GM12878 (cell line): ENCODE measurements at regions not wholly inside any gene's neighbourhood (a gene's known extent, or its start where the extent isn't known, plus 50 kb on each side); places are given as distances from the start of the nearest gene placed in this dataset.

Experiments
- ATAC-seq: fragments of 200-7000 bp; cut with Tn5 transposase; 3 replicates; pipeline ENCODE4 v1.9.1; 2020; ENCODE audit warnings: mild to moderate bottlenecking, moderate library complexity
- BruUV-seq: library from RNA; stranded (reverse); fragments of 400-500 nt; replicated peaks from 2 replicates; lab custom pipeline; 2021; lab: Mats Ljungman, UMichigan
- CTCF ChIA-PET: fragments of 300-600 bp; sonication (Branson Sonifier 250); formaldehyde crosslinking; extraction: SDS; loops from one replicate; lab custom pipeline; 2021; ENCODE audit warnings: inconsistent platforms; lab: Yijun Ruan, JAX
- POLR2A ChIA-PET: fragments of 350-600 bp; formaldehyde crosslinking; extraction: SDS; loops from one replicate; lab custom pipeline; 2021; ENCODE audit warnings: inconsistent platforms; lab: Charles Lee
- RAD21 ChIA-PET: fragments of 300-600 bp; sonication (Branson Sonifier 250); formaldehyde crosslinking; loops from one replicate; lab custom pipeline; 2023; ENCODE audit warnings: antibody characterized with exemption; ENCODE audit not compliant: unreplicated experiment; lab: Charles Lee
- SMC1A ChIA-PET: fragments of 300-600 bp; sonication (Branson Sonifier 250); formaldehyde crosslinking; loops from one replicate; lab custom pipeline; 2023; ENCODE audit not compliant: unreplicated experiment, uncharacterized antibody; lab: Charles Lee
- DNase-seq: peaks from one replicate; pipeline ENCODE4 v3.0.0-alpha.2; 2011; ENCODE audit warnings: low read depth, low spot score
- FAIRE-seq: peaks from 3 replicates; lab custom pipeline; 2011; peaks lifted over from hg19 to GRCh38; lab: Jason Lieb, UNC
- H2AFZ ChIP-seq: 2 replicates; pipeline ENCODE4 v1.6.0; 2011; ENCODE audit warnings: low read depth, low read length, control low read depth; ENCODE audit not compliant: control insufficient read depth
- H3K27ac ChIP-seq: 2 replicates; pipeline ENCODE4 v1.5.1; 2011; ENCODE audit warnings: control low read depth; ENCODE audit not compliant: control insufficient read depth, insufficient read depth
- H3K27me3 ChIP-seq, 2 experiments: replicated peaks in 1 of 2; 2 replicates each; pipeline versions ENCODE4 v1.6.0 to v1.6.1; 2011; ENCODE audit warnings: low read length in 1 of 2; ENCODE audit not compliant: control insufficient read depth in 2 of 2, insufficient read depth in 2 of 2
- H3K36me3 ChIP-seq, 2 experiments: 2 replicates each; pipeline ENCODE4 v1.5.1; 2011; ENCODE audit warnings: low read length in 1 of 2; ENCODE audit not compliant: control insufficient read depth in 2 of 2, insufficient read depth in 2 of 2
- H3K4me1 ChIP-seq: 2 replicates; pipeline ENCODE4 v1.6.1; 2011; ENCODE audit warnings: mild to moderate bottlenecking, low read length, moderate library complexity, mixed read lengths; ENCODE audit not compliant: control insufficient read depth, insufficient read depth
- H3K4me2 ChIP-seq: 2 replicates; pipeline ENCODE4 v1.6.0; 2011; ENCODE audit warnings: control low read depth; ENCODE audit not compliant: control insufficient read depth, insufficient read depth
- H3K4me3 ChIP-seq: fragments of 200-600 bp; sonication (generic); 2 replicates; pipeline ENCODE4 v1.5.1; 2016
- H3K79me2 ChIP-seq: 2 replicates; pipeline ENCODE4 v1.6.0; 2011; ENCODE audit warnings: low read length; ENCODE audit not compliant: control insufficient read depth, insufficient read depth
- H3K9ac ChIP-seq: 2 replicates; pipeline ENCODE4 v1.8.0; 2011; ENCODE audit warnings: low read length, control low read depth, mixed read lengths; ENCODE audit not compliant: control insufficient read depth, insufficient read depth
- H3K9me3 ChIP-seq: replicated peaks from 3 replicates; pipeline ENCODE4 v1.5.1; 2011; ENCODE audit warnings: mild to moderate bottlenecking, low read length; ENCODE audit not compliant: control insufficient read depth, insufficient read depth
- H4K20me1 ChIP-seq: 2 replicates; pipeline ENCODE4 v1.6.0; 2011; ENCODE audit not compliant: control insufficient read depth, insufficient read depth
- CBX5 ChIP-seq: sonication (generic); IDR thresholded peaks from 2 replicates; pipeline ENCODE4 v1.6.1; 2016; ENCODE audit warnings: low read depth, moderate library complexity, mild to moderate bottlenecking, inconsistent platforms
- EGR1 ChIP-seq, 2 experiments: IDR thresholded peaks; 1 replicate in 1 of 2; 2 replicates in 1 of 2; pipeline ENCODE4 v1.6.1; 2011 to 2012; ENCODE audit warnings: low read depth in 2 of 2, low read length in 2 of 2, borderline replicate concordance in 1 of 2, mild to moderate bottlenecking in 1 of 2, moderate library complexity in 1 of 2
- EZH2 ChIP-seq: IDR thresholded peaks from 2 replicates; pipeline ENCODE4 v1.6.1; 2012; ENCODE audit warnings: low read depth, mild to moderate bottlenecking, control low read depth, inconsistent platforms, low read length, borderline replicate concordance; ENCODE audit not compliant: control insufficient read depth
- FOXK2 ChIP-seq: fragments of 450-650 bp; IDR thresholded peaks from 2 replicates; pipeline ENCODE4 v1.6.1; 2017; ENCODE audit warnings: mild to moderate bottlenecking, moderate library complexity
- GABPA ChIP-seq: IDR thresholded peaks from 2 replicates; pipeline ENCODE4 v1.6.1; 2014; ENCODE audit warnings: antibody characterized with exemption, low read depth, mild to moderate bottlenecking, inconsistent platforms
- HCFC1 ChIP-seq: fragments of 150-350 bp; IDR thresholded peaks from 2 replicates; pipeline ENCODE4 v1.6.1; 2014; ENCODE audit warnings: low read length
- KDM1A ChIP-seq: fragments of 200-600 bp; sonication (generic); IDR thresholded peaks from 2 replicates; pipeline ENCODE4 v1.6.1; 2016; ENCODE audit warnings: borderline replicate concordance
- MYB ChIP-seq: fragments of 150-350 bp; IDR thresholded peaks from 2 replicates; pipeline ENCODE4 v1.6.1; 2014; ENCODE audit warnings: mild to moderate bottlenecking, low read depth, low read length, borderline replicate concordance
- MYC ChIP-seq: IDR thresholded peaks from 2 replicates; pipeline ENCODE4 v1.6.1; 2011; ENCODE audit warnings: mild to moderate bottlenecking, low read length, moderate library complexity, inconsistent platforms; ENCODE audit not compliant: insufficient read depth, insufficient replicate concordance, insufficient read length, severe bottlenecking
- NR2C2 ChIP-seq: IDR thresholded peaks from 2 replicates; pipeline ENCODE4 v1.6.1; 2011; ENCODE audit warnings: borderline replicate concordance, low read depth; ENCODE audit not compliant: control insufficient read depth, insufficient read length
- RAD21 ChIP-seq: IDR thresholded peaks from 2 replicates; pipeline ENCODE4 v1.6.1; 2011; ENCODE audit warnings: mild to moderate bottlenecking, low read depth, low read length, moderate library complexity; ENCODE audit not compliant: insufficient read depth
- RB1 ChIP-seq: fragments of 450-650 bp; formaldehyde crosslinking; IDR thresholded peaks from 2 replicates; pipeline ENCODE4 v1.6.1; 2017; ENCODE audit warnings: mild to moderate bottlenecking, borderline replicate concordance
- RUNX3 ChIP-seq: IDR thresholded peaks from 2 replicates; pipeline ENCODE4 v1.6.1; 2012; ENCODE audit warnings: low read length, inconsistent platforms
- ZNF207 ChIP-seq: fragments of 450-650 bp; IDR thresholded peaks from 2 replicates; pipeline ENCODE4 v1.6.1; 2014; ENCODE audit warnings: antibody characterized with exemption, mild to moderate bottlenecking, borderline replicate concordance
- WGBS: methylation state at CpG from one replicate; pipeline ENCODE4 v1.1.6; 2016; ENCODE audit warnings: low lambda C conversion rate; ENCODE audit not compliant: insufficient replicate concordance, insufficient coverage; ENCODE audit errors: missing lambda C conversion rate; 5-methylcytosine and 5-hydroxymethylcytosine counted together
- in situ Hi-C: fragments of 300-500 bp; cut with MboI; formaldehyde crosslinking; loops from 9 replicates; pipeline ENCODE4 v1.14.3; 2018; ENCODE audit warnings: mixed read lengths
- intact Hi-C: fragments of 100-400 bp; cut with micrococcal nuclease; formaldehyde crosslinking; loops from one replicate; pipeline ENCODE4 v1.14.2; 2022; ENCODE audit not compliant: unreplicated experiment
- TF ChIP-seq, protein P1 (sequence below): IDR thresholded peaks from 2 replicates; pipeline ENCODE4 v1.6.1; 2011; ENCODE audit warnings: borderline replicate concordance, low read depth, mild to moderate bottlenecking, moderate library complexity, low read length; ENCODE audit not compliant: insufficient read depth, poor library complexity, severe bottlenecking
- TF ChIP-seq, protein P2 (sequence below): fragments of 450-650 bp; formaldehyde crosslinking; IDR thresholded peaks from 2 replicates; pipeline ENCODE4 v1.5.0; 2022; ENCODE audit warnings: mild to moderate bottlenecking, missing genetic modification characterization
- TF ChIP-seq, protein P3 (sequence below): IDR thresholded peaks from 2 replicates; pipeline ENCODE4 v1.6.1; 2011; ENCODE audit warnings: borderline replicate concordance, low read depth, mild to moderate bottlenecking, moderate library complexity, mixed read lengths, low read length; ENCODE audit not compliant: insufficient read depth; ENCODE audit errors: extremely low read length

GRCh38 chr2:11102956-11103860 is 52.1 kb upstream of the SLC66A3 start:
- DNase-seq = no peak
- no TSS peak for BruUV-seq
- Histone ChIP-seq H3K4me3 (no peak overlapping the region), H3K79me2 (no peaks in the 10 kb centered on the region), H3K4me1 (peaks cover 20% of the 10 kb centered on the region), H4K20me1 (no peaks in the 10 kb centered on the region), H3K27me3 (peaks cover 0 to 4% of the 10 kb centered on the region in 2 experiments; a peak in 1 of 4 replicates), H3K9ac (no peak overlapping the region), H3K36me3 (no peaks in the 10 kb centered on the region), H3K9me3 (no peaks in the 10 kb centered on the region; the same call in 1 of the 3 replicates), H3K27ac (no peak overlapping the region), H2AFZ (no peak overlapping the region), H3K4me2 (peak overlapping the region; percentile 69)
- RAD21 ChIA-PET = no interaction called here
- intact Hi-C loops = no loop called here
- ATAC-seq = no peak; the same call in 2 of the 3 replicates
- WGBS = 72% methylated on average over 25 of the region's 25 CpGs
- SMC1A ChIA-PET = interaction anchor here (0.7 kb wide), 1 partner anchor 94 kb away, joined by 3 read pairs; no protein-coding TSS in a partner anchor
- in situ Hi-C loops = no loop called here
- POLR2A ChIA-PET = no interaction called here
- CTCF ChIA-PET = interaction anchor here (0.9 kb wide), 1 partner anchor 30 kb away, joined by 4 read pairs; a partner anchor contains a TSS
- FAIRE-seq = no peak
- TF ChIP-seq MYC (no peak), RAD21 (no peak), ZNF207 (no peak), EGR1 (IDR thresholded peaks at IDR 0.05; ENCODE audit: borderline replicate concordance in 1 of 2, low read depth in 2 of 2, low read length in 2 of 2) (no peak), CBX5 (no peak), RB1 (no peak), HCFC1 (no peak), GABPA (no peak), KDM1A (no peak), EZH2 (no peak), NR2C2 (no peak), MYB (no peak), RUNX3 (no peak), FOXK2 (no peak)
- TF ChIP-seq, protein P1, sequence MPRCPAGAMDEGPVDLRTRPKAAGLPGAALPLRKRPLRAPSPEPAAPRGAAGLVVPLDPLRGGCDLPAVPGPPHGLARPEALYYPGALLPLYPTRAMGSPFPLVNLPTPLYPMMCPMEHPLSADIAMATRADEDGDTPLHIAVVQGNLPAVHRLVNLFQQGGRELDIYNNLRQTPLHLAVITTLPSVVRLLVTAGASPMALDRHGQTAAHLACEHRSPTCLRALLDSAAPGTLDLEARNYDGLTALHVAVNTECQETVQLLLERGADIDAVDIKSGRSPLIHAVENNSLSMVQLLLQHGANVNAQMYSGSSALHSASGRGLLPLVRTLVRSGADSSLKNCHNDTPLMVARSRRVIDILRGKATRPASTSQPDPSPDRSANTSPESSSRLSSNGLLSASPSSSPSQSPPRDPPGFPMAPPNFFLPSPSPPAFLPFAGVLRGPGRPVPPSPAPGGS = no peak
- TF ChIP-seq, protein P2, sequence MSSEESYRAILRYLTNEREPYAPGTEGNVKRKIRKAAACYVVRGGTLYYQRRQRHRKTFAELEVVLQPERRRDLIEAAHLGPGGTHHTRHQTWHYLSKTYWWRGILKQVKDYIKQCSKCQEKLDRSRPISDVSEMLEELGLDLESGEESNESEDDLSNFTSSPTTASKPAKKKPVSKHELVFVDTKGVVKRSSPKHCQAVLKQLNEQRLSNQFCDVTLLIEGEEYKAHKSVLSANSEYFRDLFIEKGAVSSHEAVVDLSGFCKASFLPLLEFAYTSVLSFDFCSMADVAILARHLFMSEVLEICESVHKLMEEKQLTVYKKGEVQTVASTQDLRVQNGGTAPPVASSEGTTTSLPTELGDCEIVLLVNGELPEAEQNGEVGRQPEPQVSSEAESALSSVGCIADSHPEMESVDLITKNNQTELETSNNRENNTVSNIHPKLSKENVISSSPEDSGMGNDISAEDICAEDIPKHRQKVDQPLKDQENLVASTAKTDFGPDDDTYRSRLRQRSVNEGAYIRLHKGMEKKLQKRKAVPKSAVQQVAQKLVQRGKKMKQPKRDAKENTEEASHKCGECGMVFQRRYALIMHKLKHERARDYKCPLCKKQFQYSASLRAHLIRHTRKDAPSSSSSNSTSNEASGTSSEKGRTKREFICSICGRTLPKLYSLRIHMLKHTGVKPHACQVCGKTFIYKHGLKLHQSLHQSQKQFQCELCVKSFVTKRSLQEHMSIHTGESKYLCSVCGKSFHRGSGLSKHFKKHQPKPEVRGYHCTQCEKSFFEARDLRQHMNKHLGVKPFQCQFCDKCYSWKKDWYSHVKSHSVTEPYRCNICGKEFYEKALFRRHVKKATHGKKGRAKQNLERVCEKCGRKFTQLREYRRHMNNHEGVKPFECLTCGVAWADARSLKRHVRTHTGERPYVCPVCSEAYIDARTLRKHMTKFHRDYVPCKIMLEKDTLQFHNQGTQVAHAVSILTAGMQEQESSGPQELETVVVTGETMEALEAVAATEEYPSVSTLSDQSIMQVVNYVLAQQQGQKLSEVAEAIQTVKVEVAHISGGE (CRISPR knock-in tag) = no peak
- TF ChIP-seq, protein P3, sequence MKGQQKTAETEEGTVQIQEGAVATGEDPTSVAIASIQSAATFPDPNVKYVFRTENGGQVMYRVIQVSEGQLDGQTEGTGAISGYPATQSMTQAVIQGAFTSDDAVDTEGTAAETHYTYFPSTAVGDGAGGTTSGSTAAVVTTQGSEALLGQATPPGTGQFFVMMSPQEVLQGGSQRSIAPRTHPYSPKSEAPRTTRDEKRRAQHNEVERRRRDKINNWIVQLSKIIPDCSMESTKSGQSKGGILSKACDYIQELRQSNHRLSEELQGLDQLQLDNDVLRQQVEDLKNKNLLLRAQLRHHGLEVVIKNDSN = no peak
